ENCODE measurements at regions not wholly inside any gene's neighbourhood (a gene's known extent, or its start where the extent isn't known, plus 50 kb on each side); places are given as distances from the start of the nearest gene placed in this dataset.

GRCh38 chr4:163969291-163969690, 474.8 kb downstream of the TMA16 start:
- no peak for DNase-seq (ENCODE audit: low read depth)
- no peak for TF ChIP-seq CTCF (IDR thresholded peaks at IDR 0.05; ENCODE audit: insufficient read depth, low read depth, low read length, missing control alignments)
- no peak overlapping the region for H3K4me3 ChIP-seq (ENCODE audit: low read length)

GRCh38 chr4:163976588-163976987, 482.1 kb downstream of the TMA16 start:
- no peak for TF ChIP-seq CTCF (IDR thresholded peaks at IDR 0.05; ENCODE audit: insufficient read depth, low read depth, low read length, missing control alignments)
- DNase-seq (ENCODE audit: low read depth), result no peak

GRCh38 chr4:163988391-163988790, 493.9 kb downstream of the TMA16 start:
- TF ChIP-seq CTCF (IDR thresholded peaks at IDR 0.05; ENCODE audit: insufficient read depth, low read depth, low read length, missing control alignments), result no peak
- H3K4me3 ChIP-seq (ENCODE audit: low read length), result no peak overlapping the region
- DNase-seq (ENCODE audit: low read depth), result no peak

More at GRCh38 chr4:163976588-163976987, 482.1 kb downstream of the TMA16 start:
- no peak overlapping the region for H3K4me3 ChIP-seq (ENCODE audit: low read length)

- no peak for DNase-seq (ENCODE audit: low read depth)
- no peak overlapping the region for H3K4me3 ChIP-seq (ENCODE audit: low read length)
- TF ChIP-seq CTCF (IDR thresholded peaks at IDR 0.05; ENCODE audit: insufficient read depth, low read depth, low read length, missing control alignments), result no peak
Measured at GRCh38 chr4:163988865-163989264, 494.4 kb downstream of the TMA16 start.

- TF ChIP-seq CTCF (IDR thresholded peaks at IDR 0.05; ENCODE audit: insufficient read depth, low read depth, low read length, missing control alignments), result no peak
Measured at GRCh38 chr4:163991298-163991865, 496.9 kb downstream of the TMA16 start.

GRCh38 chr4:164009435-164009834, 514.9 kb downstream of the TMA16 start:
- no peak for DNase-seq (ENCODE audit: low read depth)
- no peak for TF ChIP-seq CTCF (IDR thresholded peaks at IDR 0.05; ENCODE audit: insufficient read depth, low read depth, low read length, missing control alignments)
- no peak overlapping the region for H3K4me3 ChIP-seq (ENCODE audit: low read length)

More at GRCh38 chr4:163991298-163991865, 496.9 kb downstream of the TMA16 start:
- no peak overlapping the region for H3K4me3 ChIP-seq (ENCODE audit: low read length)
- DNase-seq (ENCODE audit: low read depth), result peak; percentile 51

- DNase-seq (ENCODE audit: low read depth), result no peak
- no peak for TF ChIP-seq CTCF (IDR thresholded peaks at IDR 0.05; ENCODE audit: insufficient read depth, low read depth, low read length, missing control alignments)
- no peak overlapping the region for H3K4me3 ChIP-seq (ENCODE audit: low read length)
Measured at GRCh38 chr4:164011791-164012190, 517.3 kb downstream of the TMA16 start.
